OCI-LY7 (cell line): ENCODE measurements at regions not wholly inside any gene's neighbourhood (a gene's known extent, or its start where the extent isn't known, plus 50 kb on each side); places are given as distances from the start of the nearest gene placed in this dataset.

Experiments
- CTCF ChIP-seq: fragments of 200-600 bp; sonication (generic); conservative IDR thresholded peaks from 2 replicates; pipeline ENCODE4 v1.5.1; 2014; ENCODE audit warnings: mild to moderate bottlenecking, antibody characterized with exemption, low read length, moderate library complexity, mixed read lengths
- EZH2phosphoT487 ChIP-seq: fragments of 200-600 bp; sonication (generic); IDR thresholded peaks from 2 replicates; pipeline ENCODE4 v1.6.1; 2018; ENCODE audit warnings: low read depth, borderline replicate concordance, mild to moderate bottlenecking, mixed run types, antibody characterized with exemption, low read length, moderate library complexity, mixed read lengths

GRCh38 chr2:219998107-219998506 lies 370.7 kb downstream of the SLC4A3 start:
- no peak for TF ChIP-seq CTCF
- no peak for TF ChIP-seq EZH2phosphoT487
